SK-N-SH (cell line): ENCODE measurements at regions not wholly inside any gene's neighbourhood (a gene's known extent, or its start where the extent isn't known, plus 50 kb on each side); places are given as distances from the start of the nearest gene placed in this dataset.

Source experiments
- EZH2phosphoT487 ChIP-seq: fragments of 200-600 bp; sonication (generic); IDR thresholded peaks from 2 replicates; pipeline ENCODE4 v1.6.1; 2017; ENCODE audit warnings: low read depth, mixed run types, mild to moderate bottlenecking, antibody characterized with exemption, moderate library complexity, borderline replicate concordance
- GABPA ChIP-seq: IDR thresholded peaks from 2 replicates; pipeline ENCODE4 v1.4.0; 2012; ENCODE audit warnings: low read depth, mild to moderate bottlenecking
- GATA2 ChIP-seq: sonication (generic); formaldehyde crosslinking; IDR thresholded peaks from 2 replicates; pipeline ENCODE4 v1.5.0; 2020; ENCODE audit warnings: mild to moderate bottlenecking, missing genetic modification reagents
- MXI1 ChIP-seq: IDR thresholded peaks from 2 replicates; pipeline ENCODE4 v1.6.1; 2012; ENCODE audit warnings: mild to moderate bottlenecking, low read depth, low read length, improper control_type of control experiment
- POLR2AphosphoS5 ChIP-seq: IDR thresholded peaks from 2 replicates; pipeline ENCODE4 v1.6.1; 2012; ENCODE audit warnings: low read depth, low read length
- RAD21 ChIP-seq: IDR thresholded peaks from 2 replicates; pipeline ENCODE4 v1.6.1; 2012; ENCODE audit warnings: mild to moderate bottlenecking, low read length
- RXRA ChIP-seq: IDR thresholded peaks from 2 replicates; pipeline ENCODE4 v1.4.0; 2012; ENCODE audit warnings: low read depth, mild to moderate bottlenecking, borderline replicate concordance
- TAF1 ChIP-seq: IDR thresholded peaks from 2 replicates; pipeline ENCODE4 v1.6.1; 2012; ENCODE audit warnings: low read depth, mild to moderate bottlenecking, low read length, moderate library complexity, borderline replicate concordance
- TF ChIP-seq, protein P1 (sequence below): fragments of 200-600 bp; sonication (generic); IDR thresholded peaks from 2 replicates; pipeline ENCODE4 v1.6.1; 2017; ENCODE audit warnings: antibody characterized with exemption, mild to moderate bottlenecking, moderate library complexity
- TF ChIP-seq, protein P2 (sequence below): IDR thresholded peaks from 2 replicates; pipeline ENCODE4; 2012
- TF ChIP-seq, protein P3 (sequence below): IDR thresholded peaks from 2 replicates; pipeline ENCODE4 v1.4.0; 2012; ENCODE audit warnings: low read depth, borderline replicate concordance

DNA sequence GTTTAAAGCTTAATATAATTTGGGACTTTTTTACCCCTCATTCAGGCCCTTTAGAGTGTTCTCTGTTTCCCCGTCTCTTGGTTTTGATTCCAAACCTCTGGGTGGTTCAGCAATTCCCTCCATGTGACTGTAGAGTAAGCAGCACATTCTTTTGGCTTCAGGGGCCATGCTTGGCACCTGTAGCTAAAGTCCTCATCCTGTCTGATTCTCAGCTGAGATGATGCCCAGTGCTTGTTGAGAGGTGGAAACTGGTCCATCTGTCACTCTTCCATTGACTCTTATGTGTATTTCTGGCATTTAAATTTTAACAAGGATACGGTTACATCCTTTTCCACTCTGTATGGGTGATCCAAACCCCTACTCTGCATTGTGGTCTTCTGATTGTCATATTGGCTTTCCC lies 127.1 kb downstream of the DIO2 start:
- TF ChIP-seq RAD21: no peak
- TF ChIP-seq, protein P1, sequence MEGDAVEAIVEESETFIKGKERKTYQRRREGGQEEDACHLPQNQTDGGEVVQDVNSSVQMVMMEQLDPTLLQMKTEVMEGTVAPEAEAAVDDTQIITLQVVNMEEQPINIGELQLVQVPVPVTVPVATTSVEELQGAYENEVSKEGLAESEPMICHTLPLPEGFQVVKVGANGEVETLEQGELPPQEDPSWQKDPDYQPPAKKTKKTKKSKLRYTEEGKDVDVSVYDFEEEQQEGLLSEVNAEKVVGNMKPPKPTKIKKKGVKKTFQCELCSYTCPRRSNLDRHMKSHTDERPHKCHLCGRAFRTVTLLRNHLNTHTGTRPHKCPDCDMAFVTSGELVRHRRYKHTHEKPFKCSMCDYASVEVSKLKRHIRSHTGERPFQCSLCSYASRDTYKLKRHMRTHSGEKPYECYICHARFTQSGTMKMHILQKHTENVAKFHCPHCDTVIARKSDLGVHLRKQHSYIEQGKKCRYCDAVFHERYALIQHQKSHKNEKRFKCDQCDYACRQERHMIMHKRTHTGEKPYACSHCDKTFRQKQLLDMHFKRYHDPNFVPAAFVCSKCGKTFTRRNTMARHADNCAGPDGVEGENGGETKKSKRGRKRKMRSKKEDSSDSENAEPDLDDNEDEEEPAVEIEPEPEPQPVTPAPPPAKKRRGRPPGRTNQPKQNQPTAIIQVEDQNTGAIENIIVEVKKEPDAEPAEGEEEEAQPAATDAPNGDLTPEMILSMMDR: no peak
- TF ChIP-seq, protein P2, sequence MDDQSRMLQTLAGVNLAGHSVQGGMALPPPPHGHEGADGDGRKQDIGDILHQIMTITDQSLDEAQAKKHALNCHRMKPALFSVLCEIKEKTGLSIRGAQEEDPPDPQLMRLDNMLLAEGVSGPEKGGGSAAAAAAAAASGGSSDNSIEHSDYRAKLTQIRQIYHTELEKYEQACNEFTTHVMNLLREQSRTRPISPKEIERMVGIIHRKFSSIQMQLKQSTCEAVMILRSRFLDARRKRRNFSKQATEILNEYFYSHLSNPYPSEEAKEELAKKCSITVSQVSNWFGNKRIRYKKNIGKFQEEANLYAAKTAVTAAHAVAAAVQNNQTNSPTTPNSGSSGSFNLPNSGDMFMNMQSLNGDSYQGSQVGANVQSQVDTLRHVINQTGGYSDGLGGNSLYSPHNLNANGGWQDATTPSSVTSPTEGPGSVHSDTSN: no peak
- TF ChIP-seq TAF1: no peak
- no peak for TF ChIP-seq POLR2AphosphoS5
- no peak for TF ChIP-seq MXI1
- no peak for TF ChIP-seq GABPA
- TF ChIP-seq RXRA: no peak
- TF ChIP-seq GATA2: no peak
- TF ChIP-seq EZH2phosphoT487: no peak
- TF ChIP-seq, protein P3, sequence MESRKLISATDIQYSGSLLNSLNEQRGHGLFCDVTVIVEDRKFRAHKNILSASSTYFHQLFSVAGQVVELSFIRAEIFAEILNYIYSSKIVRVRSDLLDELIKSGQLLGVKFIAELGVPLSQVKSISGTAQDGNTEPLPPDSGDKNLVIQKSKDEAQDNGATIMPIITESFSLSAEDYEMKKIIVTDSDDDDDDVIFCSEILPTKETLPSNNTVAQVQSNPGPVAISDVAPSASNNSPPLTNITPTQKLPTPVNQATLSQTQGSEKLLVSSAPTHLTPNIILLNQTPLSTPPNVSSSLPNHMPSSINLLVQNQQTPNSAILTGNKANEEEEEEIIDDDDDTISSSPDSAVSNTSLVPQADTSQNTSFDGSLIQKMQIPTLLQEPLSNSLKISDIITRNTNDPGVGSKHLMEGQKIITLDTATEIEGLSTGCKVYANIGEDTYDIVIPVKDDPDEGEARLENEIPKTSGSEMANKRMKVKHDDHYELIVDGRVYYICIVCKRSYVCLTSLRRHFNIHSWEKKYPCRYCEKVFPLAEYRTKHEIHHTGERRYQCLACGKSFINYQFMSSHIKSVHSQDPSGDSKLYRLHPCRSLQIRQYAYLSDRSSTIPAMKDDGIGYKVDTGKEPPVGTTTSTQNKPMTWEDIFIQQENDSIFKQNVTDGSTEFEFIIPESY: no peak
